NCI-H146 (cell line): ENCODE measurements at regions not wholly inside any gene's neighbourhood (a gene's known extent, or its start where the extent isn't known, plus 50 kb on each side); places are given as distances from the start of the nearest gene placed in this dataset.
A peak's percentile ranks its signal among the peaks of the same experiment; 100 is the strongest.

Experiments used
- DNase-seq: peaks from one replicate; lab custom pipeline; 2025; lab: John Stamatoyannopoulos, UW

DNA sequence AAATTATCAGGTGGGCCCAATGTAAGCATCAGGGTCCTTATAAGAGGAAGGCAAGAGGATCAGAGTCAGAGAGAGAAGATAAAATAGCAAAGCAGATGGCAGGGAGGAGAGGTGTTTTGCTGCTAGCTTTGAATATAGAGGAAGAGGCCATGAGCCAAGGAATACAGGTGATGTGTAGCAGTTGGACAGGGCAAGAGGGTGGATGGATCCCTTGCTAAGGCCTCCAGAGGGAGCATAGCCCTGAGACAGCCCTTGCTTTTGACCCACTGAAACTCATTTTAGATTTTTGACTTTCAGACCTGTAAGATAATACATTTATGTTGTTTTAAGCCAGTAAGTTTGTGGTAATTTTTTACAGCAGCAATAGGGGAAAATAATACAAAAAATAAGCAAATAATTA is 116.6 kb upstream of the PARD3B start:
- no peak for DNase-seq

DNA sequence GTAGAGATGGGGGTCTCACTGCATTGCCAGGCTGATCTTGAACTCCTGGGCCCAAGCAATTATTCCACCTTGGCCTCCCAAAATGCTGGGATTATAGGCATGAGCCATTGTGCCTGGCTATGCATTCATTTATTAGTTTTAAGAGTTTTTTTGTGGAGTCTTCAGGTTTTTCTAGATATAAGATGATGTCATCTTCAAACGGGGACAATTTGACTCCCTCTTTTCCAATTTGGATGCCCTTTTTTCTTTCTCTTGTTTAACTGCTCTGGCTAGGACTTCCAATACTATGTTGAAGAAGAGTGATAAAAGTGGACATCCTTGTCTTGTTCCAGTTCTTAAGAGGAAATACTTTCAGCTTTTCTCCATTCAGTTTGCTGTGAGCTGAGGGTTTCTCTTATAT is 113.7 kb upstream of the PARD3B start:
- DNase-seq: no peak

- DNase-seq: no peak
These were observed 113.1 kb upstream of the PARD3B start for GRCh38 chr2:204432196-204432595.

DNA sequence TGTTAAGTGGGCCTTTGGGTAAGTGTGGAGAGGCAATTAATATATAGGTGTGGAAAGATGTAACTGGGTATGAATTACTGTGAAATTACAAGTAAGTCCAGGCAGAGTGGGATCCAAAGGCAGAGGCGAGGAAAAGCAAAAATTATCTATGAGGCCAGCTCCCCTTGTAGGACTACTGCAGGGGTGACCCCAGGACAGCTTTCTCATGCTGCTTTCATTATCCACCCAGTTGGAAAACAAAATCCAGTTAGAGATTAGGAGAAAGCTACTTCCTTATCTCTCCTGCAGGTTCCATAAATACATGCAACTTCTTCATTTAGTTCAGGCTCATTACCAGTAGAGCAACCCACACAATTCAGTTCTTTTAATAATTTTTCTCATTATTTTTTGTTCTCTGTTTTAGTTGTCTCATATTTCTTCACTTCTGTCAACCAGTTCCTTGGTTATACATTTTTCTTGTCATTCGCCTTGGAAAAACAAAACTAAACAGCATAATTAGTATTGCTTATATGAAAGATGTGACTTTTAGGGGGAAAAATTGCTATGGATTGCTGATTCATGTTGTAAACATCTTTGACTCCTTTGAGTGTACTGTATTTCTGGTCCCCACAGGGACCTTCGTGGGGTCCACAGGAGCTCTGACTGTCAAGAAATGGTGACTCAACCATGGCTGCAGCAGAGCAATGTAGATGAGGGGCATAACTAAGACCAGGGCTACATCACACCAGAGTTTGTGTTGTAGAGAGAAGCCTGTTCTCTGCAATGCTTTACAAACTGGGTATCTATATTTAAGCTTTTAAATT is 110.4 kb upstream of the PARD3B start:
- no peak for DNase-seq

DNA sequence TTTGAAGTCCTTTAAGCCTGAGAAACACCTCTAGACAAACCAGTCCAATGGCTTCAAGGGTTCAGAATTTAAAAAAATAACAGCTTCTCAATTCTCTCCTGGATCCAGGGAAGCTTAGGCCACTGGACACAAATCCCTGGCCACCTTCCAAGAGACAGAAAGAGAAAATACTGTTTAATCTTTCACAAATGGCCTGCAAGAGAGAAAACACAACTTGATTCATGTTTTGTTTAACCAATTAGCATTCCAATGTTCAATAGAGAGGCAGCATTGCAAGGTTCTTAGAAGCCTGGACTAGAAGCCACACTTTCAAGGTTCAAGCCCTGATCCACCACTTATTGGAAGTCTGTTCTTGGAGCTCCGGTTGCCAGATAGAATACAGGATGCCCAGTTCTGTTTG is 109.0 kb upstream of the PARD3B start:
- no peak for DNase-seq

GRCh38 chr2:204437408-204437807 is 107.9 kb upstream of the PARD3B start:
- peak; percentile 52 for DNase-seq

GRCh38 chr2:204437815-204438756 is 107.2 kb upstream of the PARD3B start:
- peak; percentile 52 for DNase-seq

GRCh38 chr2:204441316-204441715 is 104.0 kb upstream of the PARD3B start:
- DNase-seq: no peak

DNA sequence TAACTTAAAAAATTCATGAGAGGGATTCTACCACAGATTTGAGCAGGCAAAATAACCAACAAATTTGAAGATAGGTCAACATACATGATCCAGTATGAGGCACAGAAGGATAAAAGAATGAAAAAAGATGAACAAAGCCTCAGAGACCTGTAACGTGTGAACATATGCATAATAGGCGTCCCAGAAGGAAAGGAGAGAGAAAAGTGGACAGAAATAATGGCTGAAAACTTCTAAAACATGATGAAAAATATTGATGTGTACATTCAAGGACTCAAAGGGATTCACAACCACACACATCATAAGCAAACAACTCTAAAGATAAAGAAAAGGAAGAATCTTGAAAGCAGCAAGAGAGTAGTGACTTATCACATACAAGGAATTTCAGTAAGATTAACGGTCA is 100.1 kb upstream of the PARD3B start:
- DNase-seq: no peak

DNA sequence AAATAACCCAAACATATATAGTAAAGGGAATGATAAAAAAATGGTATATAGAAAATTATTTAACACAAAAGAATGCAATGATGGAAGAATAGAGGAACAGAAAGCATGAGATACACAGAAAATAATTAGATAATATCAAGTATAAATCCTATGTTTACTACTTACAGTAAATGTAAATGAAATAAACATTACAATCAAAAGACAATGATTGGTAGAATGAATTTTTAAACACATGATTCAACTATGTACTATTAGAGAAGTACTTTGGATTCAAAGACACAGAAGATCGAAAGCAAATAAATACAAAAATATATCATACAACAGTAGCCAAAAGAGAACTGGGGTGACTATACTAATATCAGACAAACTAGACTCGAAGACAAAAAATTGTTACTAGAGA is 97.6 kb upstream of the PARD3B start:
- DNase-seq: no peak

GRCh38 chr2:204449977-204450376 is 95.3 kb upstream of the PARD3B start:
- DNase-seq: no peak

GRCh38 chr2:204451766-204452165 is 93.5 kb upstream of the PARD3B start:
- DNase-seq: no peak

DNA sequence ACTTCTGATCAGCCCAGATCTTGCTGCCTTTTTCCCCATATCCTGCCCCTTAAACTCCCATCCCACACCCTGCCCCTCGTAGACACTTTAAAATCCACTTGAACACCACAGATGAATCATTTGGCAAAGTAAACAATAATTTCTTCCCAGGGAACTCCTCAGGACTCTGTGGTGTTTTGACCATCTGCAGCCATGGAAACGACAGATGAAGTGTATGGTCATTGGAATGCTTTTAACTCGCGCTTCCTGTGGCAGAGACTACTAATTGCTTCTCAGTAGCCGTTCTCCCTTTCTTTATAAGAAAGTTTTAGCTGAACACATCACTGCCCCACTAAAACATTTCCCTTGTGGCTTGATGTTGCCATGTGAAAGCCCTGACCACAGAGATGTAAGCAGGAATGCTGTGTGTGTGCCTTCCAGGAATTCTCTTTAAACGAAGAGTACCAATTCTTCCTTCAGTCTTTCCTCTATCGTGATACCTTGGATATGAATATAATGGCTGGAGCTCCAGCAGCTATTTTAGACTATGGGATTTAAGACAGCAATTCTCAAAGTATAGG is 92.7 kb upstream of the PARD3B start:
- DNase-seq: peak; percentile 3

- no peak for DNase-seq
These were observed 91.5 kb upstream of the PARD3B start for GRCh38 chr2:204453730-204454167.

DNA sequence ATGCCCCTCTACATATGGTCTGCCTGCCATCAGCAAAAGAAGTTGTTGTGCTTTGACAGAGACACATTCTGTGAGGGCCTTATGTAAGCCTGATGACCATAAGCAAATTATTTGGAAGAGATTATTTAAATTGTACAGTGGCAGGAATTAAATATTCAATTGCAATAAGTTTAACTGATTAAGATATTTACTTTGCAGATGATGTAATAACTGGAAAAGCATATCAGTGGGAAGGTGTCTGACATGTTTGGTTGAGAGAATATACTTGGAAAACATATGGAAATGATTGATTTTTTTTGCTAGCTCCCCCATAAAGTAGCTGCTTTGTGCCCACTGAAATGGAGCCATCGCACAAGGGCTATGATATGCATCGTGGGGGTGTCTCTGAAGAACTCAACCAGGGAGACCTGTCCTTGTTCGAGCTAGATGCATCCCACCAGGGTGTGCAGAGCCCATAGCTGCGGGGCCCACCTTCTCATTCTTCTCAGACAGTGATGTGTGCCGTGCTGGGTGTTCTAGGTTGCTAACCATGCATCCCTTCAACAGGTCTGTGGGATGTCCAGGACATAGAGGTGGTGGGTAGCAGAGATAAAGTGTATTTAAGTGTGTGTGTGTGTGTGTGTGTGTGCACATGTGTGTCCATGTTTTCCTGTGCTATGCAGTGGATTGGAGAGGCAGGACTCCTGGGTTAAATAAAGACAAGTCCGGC is 90.4 kb upstream of the PARD3B start:
- DNase-seq: no peak

- DNase-seq: no peak
These were observed 76.4 kb upstream of the PARD3B start for GRCh38 chr2:204468746-204469429.

DNA sequence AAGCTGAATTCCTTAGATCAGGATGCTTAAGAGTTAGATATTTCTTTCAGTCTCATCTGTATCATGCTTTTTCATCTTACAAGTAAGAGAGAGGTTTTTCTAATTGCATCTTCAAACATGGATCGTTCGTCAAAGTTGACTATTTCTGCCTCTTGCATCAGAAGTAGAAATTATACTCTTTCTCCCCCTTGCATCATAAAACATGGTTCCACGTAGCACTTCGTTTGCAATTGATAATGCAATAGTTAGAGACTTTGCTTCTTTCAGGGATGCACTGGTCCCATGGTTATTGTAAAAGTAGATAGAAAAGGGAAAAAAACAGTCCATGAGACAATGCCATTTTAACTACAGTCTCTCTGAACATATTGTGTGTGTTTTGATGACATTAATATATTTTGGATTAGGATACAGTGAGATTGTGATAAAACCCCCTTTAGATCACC is 75.1 kb upstream of the PARD3B start:
- DNase-seq: no peak

GRCh38 chr2:204470621-204471196 is 74.6 kb upstream of the PARD3B start:
- DNase-seq: no peak

DNA sequence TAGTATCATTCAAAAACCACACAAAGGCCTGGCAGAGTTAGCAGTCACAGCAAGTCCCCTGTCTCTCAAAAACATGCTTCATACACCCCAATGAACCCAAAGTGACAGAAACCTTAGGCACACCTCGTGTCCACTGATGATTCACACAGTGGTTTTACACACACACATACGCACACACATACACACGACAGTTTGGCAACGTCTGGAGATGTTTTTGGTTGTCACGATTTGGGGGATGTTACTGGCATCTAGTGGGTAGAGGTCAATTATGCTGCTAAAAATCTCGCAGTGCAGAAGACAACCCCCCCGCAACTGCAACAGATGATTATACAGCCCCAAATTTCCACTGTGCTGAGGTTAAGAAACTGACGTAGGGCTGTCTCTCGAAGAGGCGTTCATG is 72.9 kb upstream of the PARD3B start:
- no peak for DNase-seq

DNA sequence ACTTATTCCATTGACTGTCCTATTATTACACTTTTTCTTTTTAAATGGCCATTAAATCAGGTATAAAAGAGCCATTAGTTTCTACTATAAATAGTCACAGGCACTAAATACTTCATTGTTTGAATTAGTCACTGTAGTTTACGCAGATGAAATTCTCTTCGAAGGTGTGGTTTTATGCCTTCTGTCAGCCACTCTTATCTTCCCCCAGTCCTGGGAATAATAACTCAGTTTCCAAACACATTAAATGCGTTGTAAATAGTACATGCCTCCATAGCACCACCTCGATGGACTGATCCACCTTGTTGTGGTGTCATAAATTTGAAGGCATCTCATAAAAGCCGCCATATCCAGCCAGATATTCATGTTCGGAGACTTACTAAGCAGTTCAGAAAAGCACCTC is 72.1 kb upstream of the PARD3B start:
- DNase-seq: no peak

DNA sequence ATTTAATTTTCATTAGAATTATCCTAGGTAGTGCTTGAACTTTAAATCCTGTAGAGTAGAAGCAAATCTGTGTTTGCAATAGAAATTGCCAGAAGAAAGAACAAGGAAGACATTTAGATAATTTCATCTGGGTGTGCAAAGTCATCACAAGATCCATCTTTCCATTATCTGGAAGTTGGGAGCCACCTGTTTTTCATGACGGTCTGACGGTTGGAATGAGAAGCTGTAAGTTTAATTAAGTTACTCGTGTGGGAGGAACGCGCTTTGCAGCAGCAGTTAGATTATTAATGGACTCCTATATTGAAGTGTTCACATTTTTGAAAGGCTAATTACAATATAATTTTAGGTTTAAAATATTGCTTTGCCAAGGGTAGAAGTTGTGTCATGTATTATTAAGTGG is 69.9 kb upstream of the PARD3B start:
- DNase-seq: no peak
